ENCODE measurements at regions not wholly inside any gene's neighbourhood (a gene's known extent, or its start where the extent isn't known, plus 50 kb on each side); places are given as distances from the start of the nearest gene placed in this dataset.

- DNase-seq = no peak
These were observed 203.4 kb upstream of the BMPER start for GRCh38 chr7:33701927-33702326.

- DNase-seq = no peak
These were observed 202.8 kb upstream of the BMPER start for GRCh38 chr7:33702514-33703054.

GRCh38 chr7:33705333-33705833 lies 200.0 kb upstream of the BMPER start:
- DNase-seq = no peak

GRCh38 chr7:33706186-33706585 lies 199.2 kb upstream of the BMPER start:
- no peak for DNase-seq

GRCh38 chr7:33706771-33707200 lies 198.6 kb upstream of the BMPER start:
- DNase-seq = peak; percentile 15

GRCh38 chr7:33707427-33707826 lies 197.9 kb upstream of the BMPER start:
- peak; percentile 21 for DNase-seq

- no peak for DNase-seq
These were observed 194.7 kb upstream of the BMPER start for GRCh38 chr7:33710608-33711007.

GRCh38 chr7:33711231-33712019 lies 193.9 kb upstream of the BMPER start:
- DNase-seq = no peak

- DNase-seq = no peak
These were observed 193.3 kb upstream of the BMPER start for GRCh38 chr7:33712020-33712414.

GRCh38 chr7:33714208-33714607 lies 191.1 kb upstream of the BMPER start:
- no peak for DNase-seq

GRCh38 chr7:33716581-33717477 lies 188.5 kb upstream of the BMPER start:
- DNase-seq = no peak

GRCh38 chr7:33719059-33719581 lies 186.2 kb upstream of the BMPER start:
- no peak for DNase-seq

- DNase-seq = no peak
These were observed 185.2 kb upstream of the BMPER start for GRCh38 chr7:33720139-33720538.

GRCh38 chr7:33720870-33721269 lies 184.5 kb upstream of the BMPER start:
- no peak for DNase-seq

GRCh38 chr7:33721895-33722294 lies 183.4 kb upstream of the BMPER start:
- no peak for DNase-seq

- no peak for DNase-seq
These were observed 182.8 kb upstream of the BMPER start for GRCh38 chr7:33722383-33723101.

- no peak for DNase-seq
These were observed 181.1 kb upstream of the BMPER start for GRCh38 chr7:33724201-33724600.

GRCh38 chr7:33725111-33726025 lies 180.0 kb upstream of the BMPER start:
- DNase-seq = peak; percentile 31

GRCh38 chr7:33726582-33726981 lies 178.8 kb upstream of the BMPER start:
- no peak for DNase-seq

GRCh38 chr7:33727315-33727714 lies 178.0 kb upstream of the BMPER start:
- no peak for DNase-seq

GRCh38 chr7:33728873-33729551 lies 176.3 kb upstream of the BMPER start:
- DNase-seq = no peak
